GM23338 (cell line): ENCODE measurements at regions not wholly inside any gene's neighbourhood (a gene's known extent, or its start where the extent isn't known, plus 50 kb on each side); places are given as distances from the start of the nearest gene placed in this dataset.

Source experiments
- ATAC-seq: fragments of 200-7000 bp; cut with Tn5 transposase; 3 replicates; pipeline ENCODE4 v1.9.1; 2020
- DNase-seq: peaks from one replicate; pipeline ENCODE4 v3.0.0-alpha.2; 2015; ENCODE audit warnings: low spot score
- H2AFZ ChIP-seq: fragments of 200-600 bp; sonication (generic); 2 replicates; pipeline ENCODE4 v1.8.0; 2016; ENCODE audit warnings: antibody characterized with exemption, mild to moderate bottlenecking, moderate library complexity
- H3F3A ChIP-seq: fragments of 200-600 bp; sonication (generic); replicated peaks from 2 replicates; pipeline ENCODE4 v1.8.0; 2017; ENCODE audit warnings: antibody characterized with exemption, mixed run types, low read depth
- H3K27ac ChIP-seq: fragments of 200-600 bp; sonication (generic); 2 replicates; pipeline ENCODE4 v1.6.1; 2016; ENCODE audit warnings: low read depth
- H3K27me3 ChIP-seq: fragments of 200-600 bp; sonication (generic); 2 replicates; pipeline ENCODE4 v1.8.0; 2016; ENCODE audit warnings: mild to moderate bottlenecking, mixed run types, moderate library complexity; ENCODE audit not compliant: insufficient read depth
- H3K36me3 ChIP-seq: fragments of 200-600 bp; sonication (generic); 2 replicates; pipeline ENCODE4 v1.8.0; 2016; ENCODE audit warnings: mild to moderate bottlenecking; ENCODE audit not compliant: insufficient read depth
- H3K4me1 ChIP-seq: fragments of 200-600 bp; sonication (generic); 2 replicates; pipeline ENCODE4 v1.8.0; 2016; ENCODE audit warnings: mild to moderate bottlenecking, moderate library complexity; ENCODE audit not compliant: insufficient read depth
- H3K4me2 ChIP-seq: fragments of 200-600 bp; sonication (generic); 2 replicates; pipeline ENCODE4 v1.7.1; 2017; ENCODE audit warnings: mixed run types
- H3K4me3 ChIP-seq: fragments of 200-600 bp; sonication (generic); 2 replicates; pipeline ENCODE4 v1.6.1; 2016; ENCODE audit warnings: mixed run types
- H3K79me2 ChIP-seq: fragments of 200-600 bp; sonication (generic); replicated peaks from 2 replicates; pipeline ENCODE4 v1.8.0; 2017; ENCODE audit warnings: mild to moderate bottlenecking; ENCODE audit not compliant: insufficient read depth
- H3K9me2 ChIP-seq: fragments of 200-600 bp; sonication (generic); 2 replicates; pipeline ENCODE4 v1.8.0; 2017; ENCODE audit not compliant: insufficient read depth
- H4K20me1 ChIP-seq: fragments of 200-600 bp; sonication (generic); replicated peaks from 2 replicates; pipeline ENCODE4 v1.8.0; 2017; ENCODE audit warnings: mild to moderate bottlenecking; ENCODE audit not compliant: insufficient read depth
- H3K27ac Mint-ChIP-seq: 2 replicates; pipeline ENCODE4 v1.8.0; 2020; ENCODE audit warnings: inconsistent platforms, mild to moderate bottlenecking, moderate library complexity, mixed read lengths
- H3K27me3 Mint-ChIP-seq: 3 replicates; pipeline ENCODE4 v1.8.0; 2022; ENCODE audit warnings: low read depth, mild to moderate bottlenecking, moderate library complexity, mixed read lengths, inconsistent platforms; ENCODE audit not compliant: insufficient read depth, poor library complexity
- H3K36me3 Mint-ChIP-seq: 3 replicates; pipeline ENCODE4 v1.8.0; 2021; ENCODE audit warnings: low read depth, mild to moderate bottlenecking, inconsistent platforms, moderate library complexity, mixed read lengths
- H3K4me1 Mint-ChIP-seq: 3 replicates; pipeline ENCODE4 v1.8.0; 2020; ENCODE audit warnings: mild to moderate bottlenecking, inconsistent platforms, mixed read lengths
- H3K4me3 Mint-ChIP-seq: 3 replicates; pipeline ENCODE4 v1.8.0; 2021; ENCODE audit warnings: moderate library complexity, mild to moderate bottlenecking, inconsistent platforms, mixed read lengths
- H3K9me3 Mint-ChIP-seq: 3 replicates; pipeline ENCODE4 v1.8.0; 2020; ENCODE audit warnings: moderate library complexity, mild to moderate bottlenecking, inconsistent platforms, mixed read lengths
- CREB1 ChIP-seq: fragments of 250-450 bp; sonication (Bioruptor Pico); IDR thresholded peaks from 2 replicates; pipeline ENCODE4 v1.5.0; 2020; ENCODE audit warnings: low read depth, mild to moderate bottlenecking, moderate library complexity
- ETS1 ChIP-seq: IDR thresholded peaks from 2 replicates; pipeline ENCODE4 v1.6.1; 2016; ENCODE audit warnings: antibody characterized with exemption
- EZH2 ChIP-seq: fragments of 200-600 bp; sonication (generic); IDR thresholded peaks from one replicate; pipeline ENCODE4 v1.8.0; 2017; ENCODE audit warnings: antibody characterized with exemption, mild to moderate bottlenecking, low read depth; ENCODE audit not compliant: unreplicated experiment
- EZH2phosphoT487 ChIP-seq: fragments of 200-600 bp; sonication (generic); IDR thresholded peaks from one replicate; pipeline ENCODE4 v1.8.1; 2018; ENCODE audit warnings: antibody characterized with exemption; ENCODE audit not compliant: unreplicated experiment
- JUNB ChIP-seq: IDR thresholded peaks from one replicate; pipeline ENCODE4 v1.6.1; 2016; ENCODE audit warnings: antibody characterized with exemption; ENCODE audit not compliant: unreplicated experiment
- NANOG ChIP-seq: IDR thresholded peaks from 2 replicates; pipeline ENCODE4 v1.6.1; 2016; ENCODE audit warnings: antibody characterized with exemption, borderline replicate concordance
- POLR2AphosphoS5 ChIP-seq: IDR thresholded peaks from 2 replicates; pipeline ENCODE4 v1.6.1; 2016; ENCODE audit warnings: antibody characterized with exemption, low read depth
- REST ChIP-seq: IDR thresholded peaks from one replicate; pipeline ENCODE4 v1.6.1; 2018; ENCODE audit warnings: antibody characterized with exemption; ENCODE audit not compliant: unreplicated experiment
- STAT1 ChIP-seq: IDR thresholded peaks from one replicate; pipeline ENCODE4 v1.6.1; 2016; ENCODE audit warnings: antibody characterized with exemption; ENCODE audit not compliant: unreplicated experiment
- ZNF114 ChIP-seq: fragments of 250-450 bp; sonication (Bioruptor Pico); IDR thresholded peaks from 2 replicates; pipeline ENCODE4 v1.5.0; 2020; ENCODE audit warnings: mild to moderate bottlenecking, moderate library complexity
- ZNF331 ChIP-seq: fragments of 250-450 bp; sonication (Bioruptor Pico); IDR thresholded peaks from 2 replicates; pipeline ENCODE4 v1.5.0; 2020; ENCODE audit warnings: low read depth, mild to moderate bottlenecking, moderate library complexity
- TF ChIP-seq, protein P1 (sequence below): fragments of 250-450 bp; sonication (Bioruptor Pico); IDR thresholded peaks from 2 replicates; pipeline ENCODE4 v1.5.0; 2020; ENCODE audit warnings: mild to moderate bottlenecking, moderate library complexity
- TF ChIP-seq, protein P2 (sequence below), 2 experiments: fragments of 200-600 bp in 1 of 2; sonication (generic) in 1 of 2; conservative IDR thresholded peaks; 2 replicates each; pipeline versions ENCODE4 v1.5.1 to v1.6.1; 2016 to 2017; ENCODE audit warnings: antibody characterized with exemption in 2 of 2, low read depth in 2 of 2, mild to moderate bottlenecking in 2 of 2, moderate library complexity in 1 of 2

- Mint-ChIP-seq H3K27ac (no peak overlapping the region), H3K4me1 (no peaks in the 10 kb centered on the region; the same call in 2 of the 3 replicates), H3K4me3 (no peak overlapping the region), H3K27me3 (peaks cover 7% of the 10 kb centered on the region), H3K9me3 (no peaks in the 10 kb centered on the region; the same call in 2 of the 3 replicates), H3K36me3 (no peaks in the 10 kb centered on the region)
- no peaks in the 10 kb centered on the region; the same call in 1 of the 2 replicates for H3K4me1 ChIP-seq
- no peaks in the 10 kb centered on the region; the same call in 1 of the 2 replicates for H3K9me2 ChIP-seq
- H3K36me3 ChIP-seq = no peaks in the 10 kb centered on the region
- ATAC-seq (no peak), DNase-seq (no peak)
- no peaks in the 10 kb centered on the region for H3K27me3 ChIP-seq
- no peak overlapping the region for H3K4me3 ChIP-seq
- no peaks in the 10 kb centered on the region for H3K79me2 ChIP-seq
- no peak overlapping the region for H3K27ac ChIP-seq
- no peak overlapping the region for H2AFZ ChIP-seq
- no peaks in the 10 kb centered on the region for H4K20me1 ChIP-seq
- no peak for TF ChIP-seq REST
- no peak for TF ChIP-seq STAT1
- no peak for TF ChIP-seq POLR2AphosphoS5
- TF ChIP-seq EZH2phosphoT487 = no peak
- TF ChIP-seq ETS1 = no peak
- TF ChIP-seq EZH2 = no peak
- no peak for TF ChIP-seq JUNB
- no peak for TF ChIP-seq ZNF331 (CRISPR knock-in tag)
- TF ChIP-seq NANOG = no peak
- TF ChIP-seq ZNF114 (CRISPR knock-in tag) = no peak
- TF ChIP-seq, protein P1, sequence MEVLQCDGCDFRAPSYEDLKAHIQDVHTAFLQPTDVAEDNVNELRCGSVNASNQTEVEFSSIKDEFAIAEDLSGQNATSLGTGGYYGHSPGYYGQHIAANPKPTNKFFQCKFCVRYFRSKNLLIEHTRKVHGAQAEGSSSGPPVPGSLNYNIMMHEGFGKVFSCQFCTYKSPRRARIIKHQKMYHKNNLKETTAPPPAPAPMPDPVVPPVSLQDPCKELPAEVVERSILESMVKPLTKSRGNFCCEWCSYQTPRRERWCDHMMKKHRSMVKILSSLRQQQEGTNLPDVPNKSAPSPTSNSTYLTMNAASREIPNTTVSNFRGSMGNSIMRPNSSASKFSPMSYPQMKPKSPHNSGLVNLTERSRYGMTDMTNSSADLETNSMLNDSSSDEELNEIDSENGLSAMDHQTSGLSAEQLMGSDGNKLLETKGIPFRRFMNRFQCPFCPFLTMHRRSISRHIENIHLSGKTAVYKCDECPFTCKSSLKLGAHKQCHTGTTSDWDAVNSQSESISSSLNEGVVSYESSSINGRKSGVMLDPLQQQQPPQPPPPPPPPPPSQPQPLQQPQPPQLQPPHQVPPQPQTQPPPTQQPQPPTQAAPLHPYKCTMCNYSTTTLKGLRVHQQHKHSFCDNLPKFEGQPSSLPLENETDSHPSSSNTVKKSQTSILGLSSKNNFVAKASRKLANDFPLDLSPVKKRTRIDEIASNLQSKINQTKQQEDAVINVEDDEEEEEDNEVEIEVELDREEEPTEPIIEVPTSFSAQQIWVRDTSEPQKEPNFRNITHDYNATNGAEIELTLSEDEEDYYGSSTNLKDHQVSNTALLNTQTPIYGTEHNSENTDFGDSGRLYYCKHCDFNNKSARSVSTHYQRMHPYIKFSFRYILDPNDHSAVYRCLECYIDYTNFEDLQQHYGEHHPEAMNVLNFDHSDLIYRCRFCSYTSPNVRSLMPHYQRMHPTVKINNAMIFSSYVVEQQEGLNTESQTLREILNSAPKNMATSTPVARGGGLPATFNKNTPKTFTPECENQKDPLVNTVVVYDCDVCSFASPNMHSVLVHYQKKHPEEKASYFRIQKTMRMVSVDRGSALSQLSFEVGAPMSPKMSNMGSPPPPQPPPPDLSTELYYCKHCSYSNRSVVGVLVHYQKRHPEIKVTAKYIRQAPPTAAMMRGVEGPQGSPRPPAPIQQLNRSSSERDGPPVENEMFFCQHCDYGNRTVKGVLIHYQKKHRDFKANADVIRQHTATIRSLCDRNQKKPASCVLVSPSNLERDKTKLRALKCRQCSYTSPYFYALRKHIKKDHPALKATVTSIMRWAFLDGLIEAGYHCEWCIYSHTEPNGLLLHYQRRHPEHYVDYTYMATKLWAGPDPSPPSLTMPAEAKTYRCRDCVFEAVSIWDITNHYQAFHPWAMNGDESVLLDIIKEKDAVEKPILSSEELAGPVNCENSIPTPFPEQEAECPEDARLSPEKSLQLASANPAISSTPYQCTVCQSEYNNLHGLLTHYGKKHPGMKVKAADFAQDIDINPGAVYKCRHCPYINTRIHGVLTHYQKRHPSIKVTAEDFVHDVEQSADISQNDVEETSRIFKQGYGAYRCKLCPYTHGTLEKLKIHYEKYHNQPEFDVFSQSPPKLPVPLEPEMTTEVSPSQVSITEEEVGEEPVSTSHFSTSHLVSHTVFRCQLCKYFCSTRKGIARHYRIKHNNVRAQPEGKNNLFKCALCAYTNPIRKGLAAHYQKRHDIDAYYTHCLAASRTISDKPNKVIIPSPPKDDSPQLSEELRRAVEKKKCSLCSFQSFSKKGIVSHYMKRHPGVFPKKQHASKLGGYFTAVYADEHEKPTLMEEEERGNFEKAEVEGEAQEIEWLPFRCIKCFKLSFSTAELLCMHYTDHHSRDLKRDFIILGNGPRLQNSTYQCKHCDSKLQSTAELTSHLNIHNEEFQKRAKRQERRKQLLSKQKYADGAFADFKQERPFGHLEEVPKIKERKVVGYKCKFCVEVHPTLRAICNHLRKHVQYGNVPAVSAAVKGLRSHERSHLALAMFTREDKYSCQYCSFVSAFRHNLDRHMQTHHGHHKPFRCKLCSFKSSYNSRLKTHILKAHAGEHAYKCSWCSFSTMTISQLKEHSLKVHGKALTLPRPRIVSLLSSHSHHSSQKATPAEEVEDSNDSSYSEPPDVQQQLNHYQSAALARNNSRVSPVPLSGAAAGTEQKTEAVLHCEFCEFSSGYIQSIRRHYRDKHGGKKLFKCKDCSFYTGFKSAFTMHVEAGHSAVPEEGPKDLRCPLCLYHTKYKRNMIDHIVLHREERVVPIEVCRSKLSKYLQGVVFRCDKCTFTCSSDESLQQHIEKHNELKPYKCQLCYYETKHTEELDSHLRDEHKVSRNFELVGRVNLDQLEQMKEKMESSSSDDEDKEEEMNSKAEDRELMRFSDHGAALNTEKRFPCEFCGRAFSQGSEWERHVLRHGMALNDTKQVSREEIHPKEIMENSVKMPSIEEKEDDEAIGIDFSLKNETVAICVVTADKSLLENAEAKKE (CRISPR knock-in tag) = no peak
- TF ChIP-seq, protein P2, sequence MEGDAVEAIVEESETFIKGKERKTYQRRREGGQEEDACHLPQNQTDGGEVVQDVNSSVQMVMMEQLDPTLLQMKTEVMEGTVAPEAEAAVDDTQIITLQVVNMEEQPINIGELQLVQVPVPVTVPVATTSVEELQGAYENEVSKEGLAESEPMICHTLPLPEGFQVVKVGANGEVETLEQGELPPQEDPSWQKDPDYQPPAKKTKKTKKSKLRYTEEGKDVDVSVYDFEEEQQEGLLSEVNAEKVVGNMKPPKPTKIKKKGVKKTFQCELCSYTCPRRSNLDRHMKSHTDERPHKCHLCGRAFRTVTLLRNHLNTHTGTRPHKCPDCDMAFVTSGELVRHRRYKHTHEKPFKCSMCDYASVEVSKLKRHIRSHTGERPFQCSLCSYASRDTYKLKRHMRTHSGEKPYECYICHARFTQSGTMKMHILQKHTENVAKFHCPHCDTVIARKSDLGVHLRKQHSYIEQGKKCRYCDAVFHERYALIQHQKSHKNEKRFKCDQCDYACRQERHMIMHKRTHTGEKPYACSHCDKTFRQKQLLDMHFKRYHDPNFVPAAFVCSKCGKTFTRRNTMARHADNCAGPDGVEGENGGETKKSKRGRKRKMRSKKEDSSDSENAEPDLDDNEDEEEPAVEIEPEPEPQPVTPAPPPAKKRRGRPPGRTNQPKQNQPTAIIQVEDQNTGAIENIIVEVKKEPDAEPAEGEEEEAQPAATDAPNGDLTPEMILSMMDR (conservative IDR thresholded peaks at IDR 0.05; ENCODE audit: low read depth in 2 of 2) = no peak
- no peak for TF ChIP-seq CREB1 (CRISPR knock-in tag)
- H3F3A ChIP-seq = no peaks in the 10 kb centered on the region
- no peak overlapping the region for H3K4me2 ChIP-seq
Observed at GRCh38 chr9:81790166-81790565, 100.8 kb upstream of the TLE1 start.
